Hematopoietic multipotent progenitor cell (in vitro differentiated cells): ENCODE measurements at regions not wholly inside any gene's neighbourhood (a gene's known extent, or its start where the extent isn't known, plus 50 kb on each side); places are given as distances from the start of the nearest gene placed in this dataset.

Source experiments
- DNase-seq, 3 donors: peaks; one replicate each; pipeline ENCODE4 v3.0.0-alpha.2; 2011 to 2015; ENCODE audit warnings: low read depth in 2 of 3, low spot score in 2 of 3

GRCh38 chr10:83553366-83553765 is 585.9 kb upstream of the GHITM start:
- no peak for DNase-seq

DNA sequence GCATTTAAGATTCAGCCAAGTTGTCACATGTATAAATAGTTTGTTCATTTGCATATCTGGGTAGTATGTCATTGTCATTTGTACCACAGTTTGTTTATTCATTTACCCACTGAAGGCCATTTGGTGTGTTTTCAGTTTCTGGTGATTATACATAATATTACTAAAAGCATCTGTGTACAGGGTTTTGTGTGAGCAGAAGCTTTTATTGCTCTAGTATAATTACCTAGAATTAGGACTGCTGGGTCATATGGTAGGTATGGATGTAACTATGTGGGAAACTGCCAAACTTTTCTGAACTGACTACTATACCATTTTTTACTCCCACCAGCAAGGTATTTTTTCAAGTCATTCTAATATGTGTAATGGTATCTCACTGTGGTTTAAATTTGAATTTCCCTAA is 584.0 kb upstream of the GHITM start:
- no peak for DNase-seq

DNA sequence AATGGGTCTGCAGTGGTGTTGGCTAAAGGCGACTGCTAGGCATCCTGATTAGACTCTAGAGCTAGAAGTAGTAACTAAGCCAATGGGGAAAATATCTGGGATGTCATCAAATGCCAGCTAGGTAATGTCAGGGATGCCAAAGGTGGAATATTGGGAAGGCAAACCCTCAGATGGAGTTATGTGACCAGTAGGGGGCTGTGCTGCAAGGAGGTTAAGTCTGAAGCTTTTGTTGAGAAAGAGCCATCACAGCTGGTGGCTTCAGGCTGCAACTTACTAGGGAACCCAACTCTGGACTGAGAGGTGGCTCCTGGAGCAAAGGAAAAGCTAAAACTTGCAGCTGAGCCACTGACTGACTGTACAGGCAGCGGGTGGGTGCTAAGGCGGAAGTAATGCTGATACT is 576.9 kb upstream of the GHITM start:
- DNase-seq, result no peak

DNA sequence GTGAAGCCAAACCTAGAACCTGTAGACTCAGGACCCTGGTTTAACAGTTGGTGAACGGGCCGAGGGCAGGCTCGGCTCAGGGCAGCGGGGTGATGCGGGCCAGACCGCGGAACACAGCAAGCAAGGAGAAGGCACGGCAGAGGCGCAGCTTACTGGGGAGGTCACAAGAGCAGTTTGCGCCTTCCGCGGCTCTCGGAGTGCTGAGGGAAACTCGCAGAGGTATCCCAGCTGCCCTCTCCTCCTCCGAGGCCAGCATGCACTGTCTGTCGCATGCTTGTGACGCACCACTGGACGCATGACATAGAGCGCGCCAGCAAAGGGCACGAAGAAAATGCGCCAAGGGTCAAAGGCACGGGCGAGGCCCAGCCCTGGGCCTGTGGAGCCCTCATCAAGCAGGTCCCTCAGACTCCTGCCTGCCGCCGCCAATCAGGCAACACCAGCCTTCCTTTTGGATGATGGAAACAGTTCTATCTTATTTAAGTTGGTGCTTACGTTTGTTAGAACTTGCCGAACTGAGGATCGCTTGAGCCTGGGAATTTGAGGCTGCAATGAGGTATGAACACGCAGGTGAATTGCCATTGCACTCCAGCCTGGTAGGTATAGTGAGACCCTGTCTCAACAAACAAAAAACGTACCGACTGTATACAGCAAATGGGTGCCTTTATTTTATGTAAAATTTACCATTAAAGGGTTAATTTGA is 574.3 kb upstream of the GHITM start:
- DNase-seq, result no peak

- no peak for DNase-seq
These were observed 567.3 kb upstream of the GHITM start for GRCh38 chr10:83572036-83572435.

- no peak for DNase-seq
These were observed 564.5 kb upstream of the GHITM start for GRCh38 chr10:83574770-83575169.

DNA sequence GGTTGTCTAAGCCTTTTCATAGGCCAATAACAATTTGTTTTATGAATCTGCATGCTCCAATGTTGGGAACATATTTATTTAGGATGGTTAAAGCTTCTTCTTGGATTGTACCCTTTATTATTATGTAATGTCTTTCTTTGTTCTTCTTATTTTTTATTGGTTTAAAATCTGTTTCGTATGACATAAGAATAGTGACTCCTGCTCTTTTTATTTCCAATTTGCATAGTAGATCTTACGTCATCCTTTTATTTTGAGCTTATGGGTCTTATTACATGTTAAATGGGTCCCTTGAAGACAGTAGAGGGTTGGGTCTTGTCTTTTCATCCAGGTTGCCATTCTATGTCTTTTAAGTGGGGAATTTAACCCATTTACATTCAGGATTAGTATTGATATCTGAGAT is 561.9 kb upstream of the GHITM start:
- DNase-seq, result no peak

DNA sequence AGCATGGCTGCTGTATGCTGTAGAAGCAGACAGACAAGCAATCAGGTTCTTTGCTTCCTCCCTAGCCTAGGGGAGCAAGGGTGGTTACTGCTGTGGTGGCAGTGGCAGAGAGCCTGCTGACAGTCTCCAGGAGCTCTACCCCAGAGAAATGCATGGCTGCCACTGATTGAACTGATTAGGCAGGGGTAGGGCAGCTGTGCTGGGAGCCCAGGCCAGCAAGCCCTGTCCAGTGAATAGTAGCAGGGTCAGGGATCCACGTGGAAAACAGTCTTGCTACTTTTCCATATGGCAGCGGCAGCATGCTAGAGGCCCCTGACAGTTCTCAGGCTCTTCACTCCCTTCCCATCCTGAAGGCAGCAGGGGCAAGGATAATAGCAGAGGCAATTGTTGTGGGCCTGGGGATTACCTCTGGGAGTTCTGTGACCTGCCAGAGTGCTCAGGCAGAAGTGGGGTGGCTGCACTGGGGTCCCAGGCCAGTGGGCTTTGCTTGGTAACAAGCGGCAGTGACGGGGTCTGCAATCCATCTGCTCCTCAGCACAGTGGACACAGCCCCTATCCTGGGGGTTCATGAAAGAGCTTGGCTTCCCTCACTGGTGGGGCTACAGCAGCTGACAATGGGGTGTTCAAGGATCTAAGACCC is 558.8 kb upstream of the GHITM start:
- DNase-seq, result no peak

GRCh38 chr10:83582407-83583095 is 556.8 kb upstream of the GHITM start:
- no peak for DNase-seq

GRCh38 chr10:83585686-83586085 is 553.6 kb upstream of the GHITM start:
- no peak for DNase-seq

DNA sequence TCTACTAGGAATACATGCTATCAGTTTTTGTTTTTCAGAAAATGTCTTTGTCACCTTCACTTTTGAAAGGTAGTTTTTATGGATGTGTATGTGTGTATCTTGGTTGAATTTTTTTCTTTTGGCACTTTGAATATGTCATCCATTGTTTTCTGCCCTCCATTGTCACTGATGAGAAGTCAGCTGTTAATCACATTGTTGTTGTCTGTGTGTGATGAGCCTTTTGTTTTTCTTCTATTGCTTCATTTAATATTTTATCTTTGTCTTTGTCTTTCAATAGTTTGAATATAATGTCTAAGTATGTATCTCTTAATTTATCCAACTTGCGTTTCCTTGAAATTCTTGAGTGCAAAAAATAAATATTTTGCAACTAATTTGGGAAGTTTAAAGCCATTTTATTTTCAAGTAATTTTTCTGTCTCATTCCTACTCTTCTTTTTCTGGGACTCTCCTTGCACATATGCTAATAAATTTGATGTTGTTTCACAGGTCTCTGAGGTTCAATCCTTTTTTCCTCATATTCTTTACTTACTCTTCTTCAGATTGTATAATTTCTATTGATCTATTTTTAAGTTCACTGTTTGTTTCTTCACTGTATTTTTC is 546.9 kb upstream of the GHITM start:
- DNase-seq, result no peak

DNA sequence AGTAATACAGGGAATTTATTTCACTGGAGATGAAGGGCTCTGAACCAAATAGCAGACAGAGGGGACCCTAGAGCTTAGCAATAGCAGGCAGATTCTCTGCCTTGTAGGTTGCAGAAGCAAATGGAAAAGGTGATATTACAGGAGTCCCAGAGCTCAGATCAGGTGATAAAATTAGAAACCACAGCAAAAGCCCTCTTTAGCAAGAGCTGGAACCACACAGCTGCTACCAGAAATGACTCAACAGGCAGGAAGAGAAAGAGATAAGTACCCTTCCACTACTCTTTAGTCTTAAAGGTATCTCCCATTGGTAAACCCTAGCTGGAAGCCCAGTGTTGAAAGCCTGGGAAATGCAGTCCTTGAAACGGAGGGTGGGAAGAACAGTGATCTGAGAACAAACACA is 535.6 kb upstream of the GHITM start:
- DNase-seq, result no peak

- no peak for DNase-seq
These were observed 533.3 kb upstream of the GHITM start for GRCh38 chr10:83605783-83606630.

GRCh38 chr10:83607959-83608745 is 531.2 kb upstream of the GHITM start:
- DNase-seq, result no peak

DNA sequence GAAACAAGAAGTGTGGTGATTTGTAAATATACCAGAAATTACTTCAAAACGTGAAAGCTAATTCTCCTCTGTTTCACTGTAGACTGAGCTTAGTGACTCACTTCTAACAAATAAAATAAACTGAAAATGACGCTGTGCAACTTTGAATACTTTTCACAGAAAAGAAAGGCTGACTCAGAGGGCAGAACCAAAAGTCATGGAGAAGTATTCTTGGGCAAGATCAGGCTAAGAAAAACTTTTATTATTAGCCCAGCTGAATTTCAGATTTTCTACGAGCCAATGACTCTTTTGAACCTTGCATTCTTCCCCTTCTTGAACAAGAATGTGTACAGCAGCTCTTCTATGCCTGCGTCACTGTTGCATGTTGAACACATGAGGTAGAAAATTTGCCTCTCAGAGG is 527.3 kb upstream of the GHITM start:
- no peak for DNase-seq

GRCh38 chr10:83612746-83613145 is 526.6 kb upstream of the GHITM start:
- no peak for DNase-seq

- no peak for DNase-seq
These were observed 522.1 kb upstream of the GHITM start for GRCh38 chr10:83617172-83617571.

- no peak for DNase-seq
These were observed 521.4 kb upstream of the GHITM start for GRCh38 chr10:83617692-83618545.

DNA sequence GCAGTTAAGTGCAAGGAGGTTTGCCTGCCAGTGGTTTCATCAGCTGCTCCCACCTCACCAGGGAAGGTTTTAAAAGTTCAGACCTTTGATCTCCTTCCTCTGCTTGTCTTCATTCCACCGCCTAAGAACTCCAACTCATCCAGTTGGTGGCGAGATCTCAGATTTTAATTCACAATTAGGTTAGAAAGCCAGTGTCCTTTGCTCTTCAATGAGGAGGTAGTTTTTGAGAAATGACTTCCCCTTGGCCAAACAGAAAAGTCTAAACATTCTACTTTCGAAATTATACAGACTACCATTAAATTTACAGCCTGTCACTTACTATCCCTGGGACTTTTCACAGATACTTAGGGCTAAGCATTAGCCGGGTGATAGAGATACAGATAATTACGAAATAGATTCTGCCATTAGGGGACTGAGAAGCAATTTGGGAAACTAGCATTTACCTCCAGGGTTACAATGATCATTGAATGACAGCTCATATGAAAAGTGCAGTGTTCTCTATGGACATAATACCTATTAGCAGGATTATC is 513.4 kb upstream of the GHITM start:
- DNase-seq, result no peak
